ENCODE measurements at regions not wholly inside any gene's neighbourhood (a gene's known extent, or its start where the extent isn't known, plus 50 kb on each side); places are given as distances from the start of the nearest gene placed in this dataset.

GRCh38 chr9:111102793-111103464, 64.7 kb upstream of the LPAR1 start:
- H3K4me3 ChIP-seq (ENCODE audit: low read depth, low read length): no peak overlapping the region
- no peak for TF ChIP-seq CTCF (IDR thresholded peaks at IDR 0.05; ENCODE audit: low read depth, low read length, missing control alignments)
- no peak for DNase-seq (ENCODE audit: low read depth)
- in situ Hi-C loops (cut with HindIII; ENCODE audit: low sequenced_read_pairs): no loop called here

GRCh38 chr9:111099199-111100008, 61.1 kb upstream of the LPAR1 start:
- no peak for DNase-seq (ENCODE audit: low read depth)
- no peak overlapping the region for H3K4me3 ChIP-seq (ENCODE audit: low read depth, low read length)
- TF ChIP-seq CTCF (IDR thresholded peaks at IDR 0.05; ENCODE audit: low read depth, low read length, missing control alignments): no peak
- in situ Hi-C loops (cut with HindIII; ENCODE audit: low sequenced_read_pairs): no loop called here

GRCh38 chr9:111098093-111098492, 59.8 kb upstream of the LPAR1 start:
- in situ Hi-C loops (cut with HindIII; ENCODE audit: low sequenced_read_pairs): no loop called here
- DNase-seq (ENCODE audit: low read depth): no peak
- no peak overlapping the region for H3K4me3 ChIP-seq (ENCODE audit: low read depth, low read length)
- TF ChIP-seq CTCF (IDR thresholded peaks at IDR 0.05; ENCODE audit: low read depth, low read length, missing control alignments): no peak

- H3K4me3 ChIP-seq (ENCODE audit: low read depth, low read length): no peak overlapping the region
- in situ Hi-C loops (cut with HindIII; ENCODE audit: low sequenced_read_pairs): no loop called here
- TF ChIP-seq CTCF (IDR thresholded peaks at IDR 0.05; ENCODE audit: low read depth, low read length, missing control alignments): no peak
- DNase-seq (ENCODE audit: low read depth): no peak
These were observed 57.8 kb upstream of the LPAR1 start for GRCh38 chr9:111096051-111096450.

- no peak for TF ChIP-seq CTCF (IDR thresholded peaks at IDR 0.05; ENCODE audit: low read depth, low read length, missing control alignments)
- no peak for DNase-seq (ENCODE audit: low read depth)
- in situ Hi-C loops (cut with HindIII; ENCODE audit: low sequenced_read_pairs): no loop called here
- no peak overlapping the region for H3K4me3 ChIP-seq (ENCODE audit: low read depth, low read length)
These were observed 57.2 kb upstream of the LPAR1 start for GRCh38 chr9:111095441-111095840.

- no peak for TF ChIP-seq CTCF (IDR thresholded peaks at IDR 0.05; ENCODE audit: low read depth, low read length, missing control alignments)
- no peak overlapping the region for H3K4me3 ChIP-seq (ENCODE audit: low read depth, low read length)
- in situ Hi-C loops (cut with HindIII; ENCODE audit: low sequenced_read_pairs): no loop called here
- DNase-seq (ENCODE audit: low read depth): no peak
These were observed 56.7 kb upstream of the LPAR1 start for GRCh38 chr9:111094958-111095357.

Data from astrocyte of the cerebellum (primary cell).